ENCODE measurements at regions not wholly inside any gene's neighbourhood (a gene's known extent, or its start where the extent isn't known, plus 50 kb on each side); places are given as distances from the start of the nearest gene placed in this dataset.

DNA sequence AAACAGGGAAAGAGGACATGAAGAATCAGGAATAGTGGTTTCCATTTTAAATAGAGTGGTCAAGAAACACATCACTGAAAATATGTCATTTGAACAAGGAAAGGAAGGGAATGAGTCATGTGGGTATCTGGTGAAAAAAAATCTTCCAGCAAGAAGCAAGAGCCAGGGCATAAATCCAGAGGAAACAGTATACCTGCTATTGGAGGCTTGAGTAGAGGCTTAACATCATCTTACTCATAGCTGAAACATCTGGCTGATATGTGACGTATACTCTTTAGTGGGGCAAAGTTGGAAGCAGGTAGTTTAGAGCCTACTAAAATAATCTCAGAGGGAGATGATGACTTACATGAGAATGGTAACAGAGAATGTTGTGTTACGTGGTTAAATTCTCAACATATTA is 517.2 kb downstream of the CAAP1 start:
- H3K36me3 ChIP-seq = no peaks in the 10 kb centered on the region
- H3K4me1 ChIP-seq (ENCODE audit: low read depth) = no peaks in the 10 kb centered on the region
- H3K27ac ChIP-seq = no peak overlapping the region
- DNase-seq (ENCODE audit: low read depth in 1 of 2, low spot score in 1 of 2) = no peak
- no peaks in the 10 kb centered on the region for H3K9me3 ChIP-seq (ENCODE audit: low read depth)
- no peak overlapping the region for H3K4me3 ChIP-seq
- no peaks in the 10 kb centered on the region for H3K27me3 ChIP-seq
- TF ChIP-seq, protein P1, sequence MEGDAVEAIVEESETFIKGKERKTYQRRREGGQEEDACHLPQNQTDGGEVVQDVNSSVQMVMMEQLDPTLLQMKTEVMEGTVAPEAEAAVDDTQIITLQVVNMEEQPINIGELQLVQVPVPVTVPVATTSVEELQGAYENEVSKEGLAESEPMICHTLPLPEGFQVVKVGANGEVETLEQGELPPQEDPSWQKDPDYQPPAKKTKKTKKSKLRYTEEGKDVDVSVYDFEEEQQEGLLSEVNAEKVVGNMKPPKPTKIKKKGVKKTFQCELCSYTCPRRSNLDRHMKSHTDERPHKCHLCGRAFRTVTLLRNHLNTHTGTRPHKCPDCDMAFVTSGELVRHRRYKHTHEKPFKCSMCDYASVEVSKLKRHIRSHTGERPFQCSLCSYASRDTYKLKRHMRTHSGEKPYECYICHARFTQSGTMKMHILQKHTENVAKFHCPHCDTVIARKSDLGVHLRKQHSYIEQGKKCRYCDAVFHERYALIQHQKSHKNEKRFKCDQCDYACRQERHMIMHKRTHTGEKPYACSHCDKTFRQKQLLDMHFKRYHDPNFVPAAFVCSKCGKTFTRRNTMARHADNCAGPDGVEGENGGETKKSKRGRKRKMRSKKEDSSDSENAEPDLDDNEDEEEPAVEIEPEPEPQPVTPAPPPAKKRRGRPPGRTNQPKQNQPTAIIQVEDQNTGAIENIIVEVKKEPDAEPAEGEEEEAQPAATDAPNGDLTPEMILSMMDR (IDR thresholded peaks at IDR 0.05; ENCODE audit: low read depth, low read length) = no peak

DNA sequence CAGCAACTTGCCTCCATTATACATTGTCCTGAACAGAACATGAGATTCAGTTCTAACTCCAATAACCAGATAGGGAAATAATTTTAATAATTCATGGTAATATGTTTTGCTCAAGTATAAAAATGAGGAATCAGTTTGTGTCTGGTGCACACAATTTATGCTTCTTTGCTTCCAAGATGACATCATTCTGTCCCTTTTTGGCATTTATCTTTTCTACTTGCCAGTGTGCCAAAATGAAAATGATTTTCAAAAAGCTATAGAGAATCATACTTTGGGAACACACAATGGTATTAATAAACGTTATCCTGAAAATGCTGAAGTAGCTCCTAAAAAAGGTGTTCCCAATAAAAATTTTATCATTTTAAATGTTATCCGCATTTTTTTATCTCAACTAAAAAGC is 519.0 kb downstream of the CAAP1 start:
- no peak overlapping the region for H3K27ac ChIP-seq
- no peaks in the 10 kb centered on the region for H3K36me3 ChIP-seq
- DNase-seq (ENCODE audit: low read depth in 1 of 2, low spot score in 1 of 2) = no peak
- H3K4me3 ChIP-seq = no peak overlapping the region
- H3K9me3 ChIP-seq (ENCODE audit: low read depth) = no peaks in the 10 kb centered on the region
- TF ChIP-seq, protein P1 (IDR thresholded peaks at IDR 0.05; ENCODE audit: low read depth, low read length) = no peak
- no peaks in the 10 kb centered on the region for H3K27me3 ChIP-seq
- H3K4me1 ChIP-seq (ENCODE audit: low read depth) = no peaks in the 10 kb centered on the region

DNA sequence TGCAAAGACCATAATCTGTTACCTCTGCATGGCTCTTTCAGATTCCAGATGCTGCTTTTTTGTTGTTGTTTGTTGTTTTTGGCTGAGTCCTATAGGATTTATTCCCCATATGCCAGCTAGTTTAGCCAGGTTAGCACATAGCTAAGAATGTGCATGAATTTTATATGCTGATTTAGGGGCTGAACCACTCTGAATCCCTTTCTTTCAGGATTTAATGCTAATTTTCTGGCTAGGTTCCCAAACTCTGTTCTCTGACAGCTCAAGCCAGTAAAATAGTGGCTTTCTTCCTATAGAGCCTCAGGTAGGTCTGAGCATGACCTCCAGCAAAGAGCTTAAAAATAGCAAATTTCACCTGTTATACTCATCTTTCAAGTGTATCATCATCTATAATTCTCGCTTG is 521.4 kb downstream of the CAAP1 start:
- Histone ChIP-seq H3K9me3 (ENCODE audit: low read depth) (no peaks in the 10 kb centered on the region), H3K4me1 (ENCODE audit: low read depth) (no peaks in the 10 kb centered on the region), H3K27me3 (no peaks in the 10 kb centered on the region), H3K4me3 (no peak overlapping the region), H3K27ac (no peak overlapping the region), H3K36me3 (no peaks in the 10 kb centered on the region)
- no peak for DNase-seq (ENCODE audit: low read depth in 1 of 2, low spot score in 1 of 2)
- TF ChIP-seq, protein P1 (IDR thresholded peaks at IDR 0.05; ENCODE audit: low read depth, low read length) = no peak

DNA sequence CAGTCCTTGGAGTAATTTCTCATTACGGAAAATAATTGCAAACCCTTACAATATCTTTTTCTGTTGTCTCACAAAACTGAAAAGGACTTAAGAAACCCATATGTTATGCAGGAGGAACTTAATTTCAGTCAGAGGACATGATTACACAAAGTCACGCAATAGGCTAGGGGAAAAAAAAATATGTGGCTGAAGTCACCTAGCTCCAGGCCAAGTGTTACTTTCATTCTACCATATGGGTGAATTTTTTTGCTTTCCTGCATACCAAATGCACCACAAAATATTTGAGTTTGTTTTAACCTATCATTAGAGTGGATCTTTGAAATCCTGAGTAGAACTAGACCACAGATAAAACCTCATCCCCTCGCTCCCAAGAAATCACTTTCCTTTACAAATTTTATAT is 523.5 kb downstream of the CAAP1 start:
- TF ChIP-seq, protein P1 (IDR thresholded peaks at IDR 0.05; ENCODE audit: low read depth, low read length) = no peak
- H3K27ac ChIP-seq = no peak overlapping the region

DNA sequence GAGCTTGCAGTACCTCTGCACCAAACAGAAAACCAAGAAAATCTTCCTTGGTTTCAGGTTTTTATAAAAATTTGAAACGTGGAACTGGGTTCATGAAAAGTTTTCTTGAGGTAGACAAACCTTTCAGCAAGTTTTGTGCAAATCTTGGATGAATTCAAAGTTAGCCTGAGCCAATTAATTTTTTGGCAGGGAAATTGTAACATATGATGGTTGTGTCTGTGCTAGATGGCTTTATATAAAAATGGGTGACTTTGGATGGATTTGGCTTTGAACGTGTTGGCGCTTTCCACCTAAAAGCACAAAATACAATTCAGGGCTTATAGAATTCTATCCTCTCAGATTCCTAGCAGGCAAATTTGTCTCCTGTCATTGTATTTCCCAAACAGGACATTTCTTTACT is 524.4 kb downstream of the CAAP1 start:
- no peak overlapping the region for H3K27ac ChIP-seq
- no peak for DNase-seq (ENCODE audit: low read depth in 1 of 2, low spot score in 1 of 2)
- no peaks in the 10 kb centered on the region for H3K4me1 ChIP-seq (ENCODE audit: low read depth)
- no peaks in the 10 kb centered on the region for H3K9me3 ChIP-seq (ENCODE audit: low read depth)
- no peaks in the 10 kb centered on the region for H3K36me3 ChIP-seq
- no peaks in the 10 kb centered on the region for H3K27me3 ChIP-seq
- TF ChIP-seq, protein P1 (IDR thresholded peaks at IDR 0.05; ENCODE audit: low read depth, low read length) = no peak
- H3K4me3 ChIP-seq = no peak overlapping the region

More for the DNA sequence above, 523.5 kb downstream of the CAAP1 start:
- no peaks in the 10 kb centered on the region for H3K27me3 ChIP-seq
- H3K4me3 ChIP-seq = no peak overlapping the region
- no peaks in the 10 kb centered on the region for H3K4me1 ChIP-seq (ENCODE audit: low read depth)
- H3K9me3 ChIP-seq (ENCODE audit: low read depth) = no peaks in the 10 kb centered on the region
- H3K36me3 ChIP-seq = no peaks in the 10 kb centered on the region
- DNase-seq (ENCODE audit: low read depth in 1 of 2, low spot score in 1 of 2) = no peak

DNA sequence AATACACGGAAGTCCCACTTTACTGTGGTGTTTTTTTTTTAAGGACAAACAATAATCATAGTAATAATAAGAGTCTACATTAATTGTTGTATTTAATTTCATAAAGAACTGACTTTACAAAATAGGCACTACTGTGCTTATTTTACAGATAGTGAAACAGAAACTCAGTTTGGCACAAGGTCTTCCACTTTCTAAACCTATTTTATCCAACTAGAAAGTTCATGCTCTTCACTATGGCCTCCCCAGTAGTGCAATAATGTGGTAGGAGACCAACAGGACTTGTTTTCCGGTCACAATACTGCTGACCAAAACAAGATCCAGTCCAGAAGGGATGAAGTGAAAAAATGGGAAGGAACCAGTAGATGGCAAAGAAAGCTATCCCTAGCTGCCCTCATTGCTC is 531.6 kb downstream of the CAAP1 start:
- Histone ChIP-seq H3K9me3 (ENCODE audit: low read depth) (no peaks in the 10 kb centered on the region), H3K36me3 (no peaks in the 10 kb centered on the region), H3K27ac (no peak overlapping the region), H3K4me3 (no peak overlapping the region), H3K27me3 (no peaks in the 10 kb centered on the region), H3K4me1 (ENCODE audit: low read depth) (no peaks in the 10 kb centered on the region)
- DNase-seq (ENCODE audit: low read depth in 1 of 2, low spot score in 1 of 2) = no peak
- TF ChIP-seq, protein P1 (IDR thresholded peaks at IDR 0.05; ENCODE audit: low read depth, low read length) = no peak
